Limb (tissue), 2 donors: ENCODE measurements at regions not wholly inside any gene's neighbourhood (a gene's known extent, or its start where the extent isn't known, plus 50 kb on each side); places are given as distances from the start of the nearest gene placed in this dataset.
A peak's percentile ranks its signal among the peaks of the same experiment; 100 is the strongest.
"Not testable (repeated sequence)": the region's sequence is repeated elsewhere in the genome, so short reads cannot be mapped to it uniquely, and the experiment has no call there.

Experiments used
- DNase-seq, 2 donors: peaks; one replicate each; pipeline ENCODE4 v3.0.0-alpha.2; 2016; ENCODE audit errors: extremely low spot score in 2 of 2

- DNase-seq: no peak
These were observed 174.5 kb upstream of the TSC22D1 start for GRCh38 chr13:44750630-44751029.

GRCh38 chr13:44749906-44750305 lies 173.8 kb upstream of the TSC22D1 start:
- no peak for DNase-seq

GRCh38 chr13:44748439-44748838 lies 172.3 kb upstream of the TSC22D1 start:
- no peak for DNase-seq

GRCh38 chr13:44747179-44747578 lies 171.0 kb upstream of the TSC22D1 start:
- DNase-seq: no peak

- DNase-seq: no peak
These were observed 170.6 kb upstream of the TSC22D1 start for GRCh38 chr13:44746690-44747089.

- no peak for DNase-seq
These were observed 168.9 kb upstream of the TSC22D1 start for GRCh38 chr13:44744880-44745633.

- no peak for DNase-seq
These were observed 163.4 kb upstream of the TSC22D1 start for GRCh38 chr13:44739539-44739938.

GRCh38 chr13:44739120-44739519 lies 163.0 kb upstream of the TSC22D1 start:
- no peak for DNase-seq

- no peak for DNase-seq
These were observed 162.3 kb upstream of the TSC22D1 start for GRCh38 chr13:44738463-44738862.

- no peak for DNase-seq
These were observed 159.7 kb upstream of the TSC22D1 start for GRCh38 chr13:44735806-44736205.

GRCh38 chr13:44734201-44734707 lies 158.1 kb upstream of the TSC22D1 start:
- DNase-seq: peak; percentile 42 to 48

- no peak for DNase-seq
These were observed 156.5 kb upstream of the TSC22D1 start for GRCh38 chr13:44732503-44733098.

- no peak for DNase-seq
These were observed 154.7 kb upstream of the TSC22D1 start for GRCh38 chr13:44730851-44731250.

GRCh38 chr13:44730099-44730498 lies 154.0 kb upstream of the TSC22D1 start:
- no peak for DNase-seq

GRCh38 chr13:44727591-44727990 lies 151.5 kb upstream of the TSC22D1 start:
- DNase-seq: not testable (repeated sequence)

- no peak for DNase-seq
These were observed 150.6 kb upstream of the TSC22D1 start for GRCh38 chr13:44726778-44727177.

GRCh38 chr13:44726214-44726613 lies 150.1 kb upstream of the TSC22D1 start:
- DNase-seq: no peak

- peak in 1 of 2 donors; percentile 48 for DNase-seq
These were observed 143.9 kb upstream of the TSC22D1 start for GRCh38 chr13:44719857-44720671.

- DNase-seq: no peak
These were observed 142.3 kb upstream of the TSC22D1 start for GRCh38 chr13:44718467-44718866.

GRCh38 chr13:44715287-44716230 lies 139.4 kb upstream of the TSC22D1 start:
- peak in 1 of 2 donors; percentile 30 for DNase-seq
